ENCODE measurements at regions not wholly inside any gene's neighbourhood (a gene's known extent, or its start where the extent isn't known, plus 50 kb on each side); places are given as distances from the start of the nearest gene placed in this dataset.
"Not testable (repeated sequence)": the region's sequence is repeated elsewhere in the genome, so short reads cannot be mapped to it uniquely, and the experiment has no call there.

GRCh38 chr7:142440906-142441411 lies 183.1 kb upstream of the PRSS58 start:
- FAIRE-seq = no peak
- TF ChIP-seq POLR2A (IDR thresholded peaks at IDR 0.05; ENCODE audit: low read depth, low read length) (no peak), SPI1 (IDR thresholded peaks at IDR 0.05; ENCODE audit: low read depth, low read length) (0 out of 2 replicates have a peak, but pooled peaks have one; percentile 5)
- no peak for DNase-seq (ENCODE audit: insufficient read length, low spot score)

DNA sequence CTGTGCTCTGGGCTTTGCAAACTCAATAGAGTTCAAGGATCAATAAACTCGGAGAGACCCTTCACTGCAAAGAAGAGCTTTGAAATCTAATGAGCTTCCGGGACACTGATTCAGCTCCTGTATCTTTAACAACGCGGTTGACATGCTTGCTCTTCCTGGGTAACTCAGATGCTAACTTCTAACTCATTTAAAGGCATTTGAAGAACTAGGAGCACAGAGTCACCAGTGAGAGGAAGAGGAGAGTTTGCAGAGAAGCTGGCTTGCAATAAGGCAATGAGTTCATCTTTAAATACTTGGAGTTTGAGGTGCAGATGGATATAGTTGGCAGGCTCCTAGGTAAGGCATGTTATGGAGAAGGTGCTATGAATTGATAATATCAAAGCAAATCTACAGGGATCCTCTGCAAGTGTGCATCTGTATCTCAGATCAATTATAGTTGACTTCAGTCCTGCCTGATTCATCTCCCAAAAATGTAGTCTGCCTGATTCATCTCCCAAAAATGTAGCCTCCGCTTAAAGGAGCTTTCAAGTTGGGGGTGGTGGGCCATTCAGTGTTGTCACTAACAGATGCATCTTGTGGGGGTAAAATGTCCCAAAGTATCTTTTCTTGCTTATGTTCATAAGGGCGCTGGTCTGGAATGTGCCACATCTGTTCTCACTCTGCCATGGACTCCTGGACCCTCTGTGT lies 182.5 kb upstream of the PRSS58 start:
- no peak for FAIRE-seq
- no peak for DNase-seq (ENCODE audit: insufficient read length, low spot score)
- TF ChIP-seq POU2F2 (IDR thresholded peaks at IDR 0.05; ENCODE audit: low read depth, low read length) (no peak), PAX5 (IDR thresholded peaks at IDR 0.05; ENCODE audit: insufficient read depth, low read length, severe bottlenecking) (no peak), POLR2AphosphoS5 (IDR thresholded peaks at IDR 0.05; ENCODE audit: low read depth, low read length) (no peak), POLR2A (IDR thresholded peaks at IDR 0.05; ENCODE audit: low read depth, low read length) (no peak), SPI1 (IDR thresholded peaks at IDR 0.05; ENCODE audit: low read depth, low read length) (no peak), TAF1 (IDR thresholded peaks at IDR 0.05; ENCODE audit: low read depth, low read length) (no peak)

DNA sequence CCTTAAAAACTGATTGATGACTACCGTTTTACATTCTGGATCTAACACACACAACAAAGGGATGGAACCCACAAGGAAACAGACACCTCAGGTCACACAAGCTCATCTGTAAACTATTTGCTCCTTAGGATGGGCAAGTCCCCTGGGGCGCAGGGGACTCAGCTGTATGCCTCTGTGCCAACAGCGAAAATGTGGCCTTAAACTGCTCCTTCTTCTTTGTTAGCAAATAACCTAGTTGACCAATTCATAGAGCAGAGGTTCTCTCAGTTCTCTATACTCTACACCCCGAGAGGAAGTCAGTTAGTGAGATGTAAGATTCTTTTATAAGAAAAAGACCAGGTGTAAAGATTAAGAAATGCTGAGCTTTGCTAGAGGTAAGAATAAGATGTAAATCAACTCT lies 181.9 kb upstream of the PRSS58 start:
- FAIRE-seq = no peak
- DNase-seq (ENCODE audit: insufficient read length, low spot score) = no peak
- TF ChIP-seq PAX5 (IDR thresholded peaks at IDR 0.05; ENCODE audit: insufficient read depth, low read length, severe bottlenecking) (no peak), SPI1 (IDR thresholded peaks at IDR 0.05; ENCODE audit: low read depth, low read length) (peak; percentile 61; the same call in 1 of the 2 replicates)

- TF ChIP-seq PAX5 (IDR thresholded peaks at IDR 0.05; ENCODE audit: insufficient read depth, low read length, severe bottlenecking) (no peak), TAF1 (IDR thresholded peaks at IDR 0.05; ENCODE audit: low read depth, low read length) (no peak), POLR2A (IDR thresholded peaks at IDR 0.05; ENCODE audit: low read depth, low read length) (no peak), POLR2AphosphoS5 (IDR thresholded peaks at IDR 0.05; ENCODE audit: low read depth, low read length) (no peak)
- FAIRE-seq = no peak
- DNase-seq (ENCODE audit: insufficient read length, low spot score) = no peak
Measured at GRCh38 chr7:142438923-142439515, 181.2 kb upstream of the PRSS58 start.

DNA sequence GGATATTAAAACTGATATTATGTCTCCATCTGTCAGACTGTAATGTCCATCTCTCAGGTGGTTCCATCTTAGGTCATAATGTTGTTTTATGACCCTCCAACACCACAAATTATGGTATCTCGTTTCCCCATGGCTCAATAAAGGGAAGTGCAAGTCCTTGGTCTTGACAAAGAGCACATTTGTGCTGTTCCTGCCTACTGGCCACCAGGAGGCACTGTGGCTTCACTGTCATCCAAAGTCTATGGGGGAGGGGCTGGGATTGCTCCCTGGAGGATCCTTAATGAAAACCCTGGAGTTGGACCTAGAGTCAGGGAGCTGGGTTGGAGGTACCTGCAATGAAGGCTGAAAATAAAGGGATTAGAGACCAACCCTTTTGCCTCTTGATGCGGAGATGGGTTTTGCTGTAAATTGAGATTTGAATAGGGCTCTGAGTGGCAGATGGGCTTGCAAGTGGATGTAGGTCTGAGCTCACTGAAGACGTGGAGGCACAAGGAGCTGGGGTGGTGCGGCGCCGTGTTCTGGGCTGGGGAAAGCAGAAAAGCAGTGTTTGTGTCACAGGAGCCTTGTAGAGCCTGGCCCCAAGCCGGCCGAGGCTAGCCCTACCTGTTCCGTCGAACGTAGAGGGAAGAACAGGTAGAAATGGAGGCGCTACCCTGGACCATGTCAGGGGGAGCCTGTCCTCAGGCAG lies 180.5 kb upstream of the PRSS58 start:
- DNase-seq (ENCODE audit: insufficient read length, low spot score) = no peak
- peak; percentile 88 for TF ChIP-seq SPI1 (IDR thresholded peaks at IDR 0.05; ENCODE audit: low read depth, low read length)
- no peak for TF ChIP-seq POLR2A (IDR thresholded peaks at IDR 0.05; ENCODE audit: low read depth, low read length)
- no peak for TF ChIP-seq TAF1 (IDR thresholded peaks at IDR 0.05; ENCODE audit: low read depth, low read length)
- peak; percentile 75 for FAIRE-seq

DNA sequence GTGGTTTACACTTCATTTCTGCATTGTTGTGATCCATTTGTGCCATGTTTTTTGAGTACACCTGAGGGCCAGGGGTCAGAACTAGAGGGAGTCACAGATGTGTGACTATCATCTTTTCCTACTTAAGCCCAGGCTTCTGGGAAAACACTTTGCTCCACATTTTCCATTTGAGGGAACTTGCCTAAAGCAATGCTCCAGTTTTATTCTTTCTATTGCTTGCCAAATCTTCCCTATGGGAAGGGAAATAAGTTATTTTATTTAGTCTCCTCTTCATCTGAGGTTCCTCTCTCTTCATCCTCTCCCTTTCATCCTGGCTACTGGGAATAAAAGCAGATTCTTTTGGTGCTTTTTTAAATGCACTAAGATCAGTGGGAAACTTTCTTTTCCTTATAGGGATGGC lies 179.9 kb upstream of the PRSS58 start:
- DNase-seq (ENCODE audit: insufficient read length, low spot score) = no peak
- TF ChIP-seq POLR2AphosphoS5 (IDR thresholded peaks at IDR 0.05; ENCODE audit: low read depth, low read length) (no peak), SPI1 (IDR thresholded peaks at IDR 0.05; ENCODE audit: low read depth, low read length) (no peak), TAF1 (IDR thresholded peaks at IDR 0.05; ENCODE audit: low read depth, low read length) (no peak), POU2F2 (IDR thresholded peaks at IDR 0.05; ENCODE audit: low read depth, low read length) (no peak), PAX5 (IDR thresholded peaks at IDR 0.05; ENCODE audit: insufficient read depth, low read length, severe bottlenecking) (no peak), POLR2A (IDR thresholded peaks at IDR 0.05; ENCODE audit: low read depth, low read length) (no peak)
- FAIRE-seq = no peak

- no peak for TF ChIP-seq POLR2AphosphoS5 (IDR thresholded peaks at IDR 0.05; ENCODE audit: low read depth, low read length)
- no peak for TF ChIP-seq POU2F2 (IDR thresholded peaks at IDR 0.05; ENCODE audit: low read depth, low read length)
- no peak for TF ChIP-seq SPI1 (IDR thresholded peaks at IDR 0.05; ENCODE audit: low read depth, low read length)
- TF ChIP-seq TAF1 (IDR thresholded peaks at IDR 0.05; ENCODE audit: low read depth, low read length) = no peak
- no peak for TF ChIP-seq POLR2A (IDR thresholded peaks at IDR 0.05; ENCODE audit: low read depth, low read length)
- no peak for TF ChIP-seq PAX5 (IDR thresholded peaks at IDR 0.05; ENCODE audit: insufficient read depth, low read length, severe bottlenecking)
- FAIRE-seq (no peak), DNase-seq (ENCODE audit: insufficient read length, low spot score) (no peak)
Measured at GRCh38 chr7:142436601-142437000, 178.7 kb upstream of the PRSS58 start.

- DNase-seq (ENCODE audit: insufficient read length, low spot score); FAIRE-seq: not testable (repeated sequence)
Measured at GRCh38 chr7:142435606-142436005, 177.7 kb upstream of the PRSS58 start.

DNA sequence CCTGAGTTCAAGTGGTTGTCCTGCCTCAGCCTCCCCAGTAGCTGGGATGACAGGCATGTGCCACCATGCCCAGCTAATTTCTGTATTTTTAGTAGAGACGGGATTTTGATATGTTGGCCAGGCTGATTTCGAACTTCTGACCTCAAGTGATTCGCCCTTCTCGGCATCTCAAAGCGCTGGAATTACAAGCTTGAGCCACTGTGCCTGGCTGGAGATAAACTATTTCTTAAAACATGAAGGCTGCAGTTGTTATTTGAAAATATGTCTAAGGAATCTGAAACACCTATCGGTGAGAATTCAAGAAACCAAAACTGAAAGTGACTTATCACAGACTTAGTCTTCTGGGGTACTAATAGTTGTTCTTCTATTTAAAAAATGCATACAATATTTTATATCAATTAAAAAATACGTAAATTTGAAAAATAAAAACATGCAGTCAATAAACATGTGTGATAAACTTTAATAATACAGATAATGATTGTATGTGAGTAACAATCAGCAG lies 176.9 kb upstream of the PRSS58 start:
- DNase-seq (ENCODE audit: insufficient read length, low spot score) (no peak), FAIRE-seq (no peak)
- TF ChIP-seq POU2F2 (IDR thresholded peaks at IDR 0.05; ENCODE audit: low read depth, low read length) = no peak
- no peak for TF ChIP-seq SPI1 (IDR thresholded peaks at IDR 0.05; ENCODE audit: low read depth, low read length)
- TF ChIP-seq TAF1 (IDR thresholded peaks at IDR 0.05; ENCODE audit: low read depth, low read length) = no peak
- no peak for TF ChIP-seq POLR2A (IDR thresholded peaks at IDR 0.05; ENCODE audit: low read depth, low read length)
- no peak for TF ChIP-seq PAX5 (IDR thresholded peaks at IDR 0.05; ENCODE audit: insufficient read depth, low read length, severe bottlenecking)
- TF ChIP-seq POLR2AphosphoS5 (IDR thresholded peaks at IDR 0.05; ENCODE audit: low read depth, low read length) = no peak

DNA sequence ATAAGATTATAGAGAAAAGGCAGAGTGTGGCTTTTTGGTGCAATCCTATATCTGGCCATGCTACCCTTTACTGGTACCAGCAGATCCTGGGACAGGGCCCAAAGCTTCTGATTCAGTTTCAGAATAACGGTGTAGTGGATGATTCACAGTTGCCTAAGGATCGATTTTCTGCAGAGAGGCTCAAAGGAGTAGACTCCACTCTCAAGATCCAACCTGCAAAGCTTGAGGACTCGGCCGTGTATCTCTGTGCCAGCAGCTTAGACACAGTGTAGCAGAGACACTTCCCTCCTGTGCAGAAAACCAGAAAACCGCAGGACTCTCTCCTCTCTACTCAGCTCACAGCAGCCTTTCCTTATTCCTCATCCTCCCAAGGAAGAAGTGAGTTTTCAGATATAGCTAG lies 176.3 kb upstream of the PRSS58 start:
- TF ChIP-seq SPI1 (IDR thresholded peaks at IDR 0.05; ENCODE audit: low read depth, low read length) = 0 out of 2 replicates have a peak, but pooled peaks have one; percentile 4
- peak; percentile 20 for FAIRE-seq
- DNase-seq (ENCODE audit: insufficient read length, low spot score) = not testable (repeated sequence)
